ENCODE measurements at regions not wholly inside any gene's neighbourhood (a gene's known extent, or its start where the extent isn't known, plus 50 kb on each side); places are given as distances from the start of the nearest gene placed in this dataset.

DNA sequence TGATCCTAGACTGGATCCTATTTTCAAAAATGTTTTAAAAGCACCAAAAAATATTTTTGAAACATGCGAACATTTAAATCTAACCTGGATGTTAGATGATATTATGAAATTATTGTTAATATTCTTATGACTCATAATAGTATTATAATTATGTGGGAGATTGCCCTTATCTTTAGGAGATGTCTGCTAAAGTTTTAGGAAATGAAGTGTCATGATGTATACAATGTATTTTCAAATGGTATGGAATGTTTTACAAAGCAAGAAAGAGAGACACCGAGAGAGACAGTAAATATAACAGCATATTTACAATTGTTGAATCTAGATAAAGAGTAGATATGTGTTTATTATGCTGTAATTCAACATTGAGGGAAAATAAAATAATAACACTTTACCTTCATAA is 455.9 kb downstream of the ACTL7B start:
- ATAC-seq (ENCODE audit: low read depth) (no peak), DNase-seq (no peak)
- Histone ChIP-seq H3K4me3 (ENCODE audit: insufficient read depth, low read depth, low read length) (no peak overlapping the region), H3K18ac (ENCODE audit: low read depth, low read length) (no peak overlapping the region), H2AFZ (replicated peaks; ENCODE audit: low read length, poor library complexity) (no peak overlapping the region), H4K8ac (ENCODE audit: low read depth in 2 of 2, low read length in 2 of 2) (no peak overlapping the region), H3K79me1 (ENCODE audit: low read depth in 1 of 2, low read length in 2 of 2) (no peaks in the 10 kb centered on the region), H2BK5ac (ENCODE audit: low read depth, low read length, poor library complexity, severe bottlenecking) (no peak overlapping the region), H3K14ac (replicated peaks; ENCODE audit: low read depth, low read length) (no peak overlapping the region), H3K9me3 (ENCODE audit: control insufficient read depth, insufficient read depth, low read length) (peaks cover 2% of the 10 kb centered on the region; the same call in 1 of the 2 replicates), H2BK20ac (ENCODE audit: low read depth, low read length) (no peak overlapping the region), H2AK9ac (replicated peaks; ENCODE audit: low read depth, low read length, poor library complexity) (no peak overlapping the region), H3K27me3 (ENCODE audit: control insufficient read depth, insufficient read depth, low read length) (no peaks in the 10 kb centered on the region), H3K9ac (ENCODE audit: low read depth, low read length) (no peak overlapping the region), H3K27ac (ENCODE audit: insufficient read depth, low read length) (no peak overlapping the region), H2BK120ac (ENCODE audit: low read depth, low read length) (no peak overlapping the region), H3K9me1 (ENCODE audit: insufficient read depth, low read length) (no peaks in the 10 kb centered on the region), H4K20me1 (ENCODE audit: insufficient read depth, low read length) (no peaks in the 10 kb centered on the region), H4K5ac (ENCODE audit: low read depth, low read length) (no peak overlapping the region), H4K91ac (ENCODE audit: insufficient read depth, low read depth, low read length) (no peak overlapping the region), H2AK5ac (ENCODE audit: low read depth, low read length) (no peak overlapping the region), H2BK15ac (ENCODE audit: low read depth, low read length) (no peak overlapping the region), H3K23ac (ENCODE audit: low read depth, low read length) (no peak overlapping the region), H3K4me2 (ENCODE audit: low read depth, low read length) (no peak overlapping the region), H3K4ac (ENCODE audit: low read depth, low read length) (no peak overlapping the region), H3K56ac (ENCODE audit: extremely low read depth, insufficient read depth, low read length) (no peak overlapping the region), H3K36me3 (ENCODE audit: control insufficient read depth, insufficient read depth, low read length) (no peaks in the 10 kb centered on the region), H3K4me1 (ENCODE audit: control insufficient read depth, insufficient read depth, low read length) (no peaks in the 10 kb centered on the region)
- ChIA-PET CTCF (no interaction called here), POLR2A (ENCODE audit: unreplicated experiment) (no interaction called here)
- BruUV-seq (replicated peaks): no TSS peak
- dilution Hi-C loops (cut with HindIII; ENCODE audit: low sequenced_read_pairs, unreplicated experiment) (no loop called here), in situ Hi-C loops (cut with MboI; ENCODE audit: low sequenced_read_pairs) (no loop called here), intact Hi-C loops (cut with micrococcal nuclease) (loop anchor here (5.0 kb wide), 1 partner anchor 98 kb away; no protein-coding TSS in a partner anchor)
- WGBS, 2 experiments (ENCODE audit: extremely low coverage in 2 of 2, insufficient read length in 1 of 2): no CpG with 5 or more reads among the region's 2 CpGs
- TF ChIP-seq MAZ (IDR thresholded peaks at IDR 0.05; ENCODE audit: borderline replicate concordance, low read depth, low read length) (no peak), CHD1 (IDR thresholded peaks at IDR 0.05; ENCODE audit: low read depth, low read length) (no peak)
